NCI-H2107 (cell line): ENCODE measurements at regions not wholly inside any gene's neighbourhood (a gene's known extent, or its start where the extent isn't known, plus 50 kb on each side); places are given as distances from the start of the nearest gene placed in this dataset.

Source experiments
- DNase-seq: peaks from one replicate; lab custom pipeline; 2025; lab: John Stamatoyannopoulos, UW

- no peak for DNase-seq
Observed at GRCh38 chr13:105778196-105778595, 757.3 kb downstream of the EFNB2 start.

GRCh38 chr13:105774739-105775460, 760.6 kb downstream of the EFNB2 start:
- DNase-seq, result no peak

- no peak for DNase-seq
Observed at GRCh38 chr13:105773863-105774538, 761.5 kb downstream of the EFNB2 start.

DNA sequence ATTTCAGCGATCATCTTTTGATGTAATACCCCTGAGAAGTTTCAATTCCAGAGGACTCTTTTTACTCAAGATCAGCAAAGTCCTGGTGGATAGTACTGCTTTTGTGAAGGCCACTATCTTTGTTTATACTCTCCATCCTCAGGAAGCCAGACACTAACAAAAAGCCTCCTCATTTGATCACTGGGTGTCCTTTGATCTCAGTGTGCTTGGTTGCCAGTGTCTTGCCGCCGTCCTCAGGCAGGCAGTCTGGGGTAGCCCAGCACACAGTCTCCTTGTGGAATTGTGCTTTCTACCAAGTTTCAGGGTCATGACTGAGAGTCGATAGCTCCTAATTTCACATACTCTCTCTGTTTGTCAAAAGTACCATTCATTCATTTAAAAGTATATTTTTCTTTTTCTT, 762.2 kb downstream of the EFNB2 start:
- no peak for DNase-seq

- DNase-seq, result no peak
Observed at GRCh38 chr13:105764486-105764885, 771.0 kb downstream of the EFNB2 start.

GRCh38 chr13:105763851-105764250, 771.6 kb downstream of the EFNB2 start:
- no peak for DNase-seq

GRCh38 chr13:105762096-105762495, 773.4 kb downstream of the EFNB2 start:
- DNase-seq, result no peak

DNA sequence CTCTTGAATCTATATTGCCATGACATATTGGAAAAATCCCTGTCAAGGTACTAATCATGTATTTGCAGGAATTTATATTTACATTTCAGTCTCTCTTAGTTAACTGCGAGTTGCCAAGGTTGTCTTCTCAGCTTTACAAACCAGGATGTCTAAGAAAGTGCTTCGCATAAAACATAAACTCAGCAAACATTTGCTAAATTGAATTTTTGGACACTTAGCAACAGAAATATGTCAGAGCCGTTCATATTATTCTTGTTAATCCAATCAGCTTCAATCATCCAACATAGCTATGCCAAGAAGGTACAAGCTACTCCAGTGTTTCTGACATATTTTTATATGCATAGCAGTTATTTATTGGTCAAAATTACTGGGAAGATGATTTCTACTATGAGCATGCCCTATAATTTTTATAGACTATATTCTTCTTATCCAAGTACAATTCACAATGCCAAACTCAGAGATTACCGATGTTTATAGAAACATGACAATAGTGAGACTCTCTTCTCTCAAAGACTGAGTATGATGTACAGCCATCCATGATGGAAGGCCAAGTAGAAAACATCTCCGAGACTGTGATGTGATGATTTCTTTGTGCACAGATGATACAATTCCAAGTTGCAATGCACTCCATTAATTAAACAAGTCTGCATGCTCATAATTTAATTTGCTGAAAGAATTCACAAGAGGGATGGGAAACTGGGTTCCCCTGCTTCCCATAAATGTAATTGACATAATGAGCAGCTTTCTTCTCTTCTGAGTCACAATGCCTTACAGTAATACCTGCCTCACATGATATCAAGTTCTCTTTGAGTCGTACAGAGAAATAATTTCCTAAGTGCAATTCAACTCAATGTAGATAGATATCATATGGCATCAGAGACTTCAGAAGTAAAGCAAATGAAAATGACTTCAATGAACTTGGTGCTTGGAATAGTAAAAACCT, 776.3 kb downstream of the EFNB2 start:
- no peak for DNase-seq

DNA sequence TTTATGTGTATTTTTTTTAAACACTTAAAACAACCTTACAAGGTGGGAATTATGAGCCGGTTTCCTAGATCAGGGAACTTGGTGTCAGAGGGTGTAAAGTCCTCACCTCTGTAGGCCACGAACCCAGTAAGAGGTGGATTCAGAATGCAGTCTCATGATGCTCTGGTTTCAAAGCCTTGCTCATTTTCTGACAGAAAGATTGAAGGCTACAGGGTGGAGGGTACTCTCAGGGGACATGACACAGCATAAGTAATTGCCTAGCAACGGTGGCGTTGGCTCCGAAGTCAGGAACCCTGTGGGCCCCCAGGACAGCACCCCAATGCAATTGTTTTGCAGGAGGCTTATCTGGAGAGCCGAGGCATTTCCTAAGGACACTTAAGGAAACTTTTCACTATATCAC, 794.7 kb downstream of the EFNB2 start:
- DNase-seq, result no peak

DNA sequence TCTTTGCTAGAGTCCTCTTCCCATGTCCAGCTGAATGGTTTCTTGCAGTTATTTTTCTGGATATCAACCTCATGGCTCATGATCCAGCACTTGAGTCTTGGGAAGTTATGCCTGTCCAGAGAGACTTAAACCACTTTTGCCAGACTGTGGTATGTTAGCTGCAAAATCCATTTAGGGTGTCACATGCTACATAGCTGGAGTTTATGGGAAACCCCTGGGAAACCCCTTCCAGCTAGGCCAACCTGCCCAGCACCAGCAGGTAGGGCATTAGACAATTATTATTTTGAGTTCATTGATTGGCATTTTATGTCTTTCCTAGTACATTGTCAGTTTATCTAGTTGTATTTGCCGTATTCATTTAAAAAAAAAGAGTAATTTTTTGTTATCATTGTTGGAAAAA, 797.8 kb downstream of the EFNB2 start:
- DNase-seq, result no peak

DNA sequence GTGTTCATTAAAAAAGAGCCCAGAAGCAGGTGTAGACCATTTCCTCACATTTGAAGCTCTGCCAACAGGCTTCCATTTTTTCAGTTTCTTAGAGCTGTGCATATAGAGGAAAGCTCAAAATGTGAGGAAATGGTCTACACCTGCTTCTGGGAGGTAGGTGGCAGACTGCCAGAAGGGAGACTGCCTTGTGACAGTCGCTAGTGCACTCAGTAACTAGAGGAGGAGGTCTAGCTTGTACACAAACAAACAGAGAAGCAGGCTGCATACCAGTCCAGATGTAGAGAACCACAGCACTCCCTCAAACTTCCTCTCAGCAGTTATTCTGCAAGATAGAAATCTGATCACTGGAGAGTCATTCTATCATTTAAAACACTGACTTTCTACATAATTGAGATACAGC, 800.2 kb downstream of the EFNB2 start:
- no peak for DNase-seq

DNA sequence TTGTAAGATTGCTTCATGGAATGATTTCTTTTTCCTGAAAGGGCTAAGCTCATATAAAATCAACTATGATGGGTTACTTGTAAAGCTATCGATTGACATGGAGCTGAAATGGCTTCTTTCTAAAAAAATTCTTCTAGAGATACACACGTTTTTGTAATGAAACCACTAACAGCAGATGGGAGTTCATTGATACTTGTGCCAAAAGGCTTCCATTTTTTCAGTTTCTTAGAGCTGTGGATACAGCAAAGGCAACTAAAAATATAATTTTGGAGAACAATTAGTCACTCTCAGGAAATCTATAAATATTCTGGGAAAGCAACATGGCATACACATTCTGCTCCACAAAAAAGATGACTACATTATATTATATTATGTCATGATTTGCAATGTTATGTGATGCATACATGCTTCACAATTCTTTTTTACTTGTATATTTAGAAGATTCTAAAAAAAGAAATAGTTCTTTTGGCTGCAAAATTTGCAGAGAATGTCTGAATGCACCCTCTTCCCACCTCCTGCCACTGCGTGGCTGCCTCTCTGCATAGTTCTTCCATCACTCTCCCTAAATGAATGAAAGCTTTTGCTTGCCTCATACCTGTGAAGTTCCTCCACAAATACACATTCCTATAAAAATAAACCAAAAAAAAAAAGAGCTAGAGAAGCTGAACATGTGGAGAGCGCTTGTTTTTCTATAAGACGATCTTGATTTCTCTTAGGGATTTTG, 802.5 kb downstream of the EFNB2 start:
- no peak for DNase-seq

GRCh38 chr13:105725887-105726286, 809.6 kb downstream of the EFNB2 start:
- DNase-seq, result no peak

GRCh38 chr13:105721016-105721415, 814.4 kb downstream of the EFNB2 start:
- DNase-seq, result no peak

GRCh38 chr13:105719859-105720258, 815.6 kb downstream of the EFNB2 start:
- DNase-seq, result no peak

GRCh38 chr13:105709181-105709580, 826.3 kb downstream of the EFNB2 start:
- DNase-seq, result no peak

- no peak for DNase-seq
Observed at GRCh38 chr13:105703843-105704242, 831.6 kb downstream of the EFNB2 start.

DNA sequence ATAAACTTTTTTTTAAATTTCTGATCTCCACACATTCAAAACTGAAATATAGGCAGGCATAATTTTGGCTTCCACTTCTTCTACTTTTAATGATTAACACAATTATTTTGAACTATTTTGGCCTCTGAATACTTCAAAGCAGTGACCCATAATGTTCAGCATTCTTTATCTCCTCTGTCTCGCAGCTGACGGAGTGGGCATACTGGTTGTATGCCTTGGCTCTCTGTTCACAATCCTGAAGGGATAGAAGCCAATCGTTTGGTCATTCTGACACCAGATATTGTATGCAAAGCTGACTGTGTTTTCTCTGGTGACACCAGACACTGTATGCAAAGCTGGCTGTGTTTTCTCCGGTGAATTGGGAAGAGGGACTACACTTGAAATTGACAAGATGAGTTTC, 833.0 kb downstream of the EFNB2 start:
- DNase-seq, result no peak

GRCh38 chr13:105692769-105693168, 842.7 kb downstream of the EFNB2 start:
- no peak for DNase-seq

- no peak for DNase-seq
Observed at GRCh38 chr13:105684216-105684615, 851.2 kb downstream of the EFNB2 start.

DNA sequence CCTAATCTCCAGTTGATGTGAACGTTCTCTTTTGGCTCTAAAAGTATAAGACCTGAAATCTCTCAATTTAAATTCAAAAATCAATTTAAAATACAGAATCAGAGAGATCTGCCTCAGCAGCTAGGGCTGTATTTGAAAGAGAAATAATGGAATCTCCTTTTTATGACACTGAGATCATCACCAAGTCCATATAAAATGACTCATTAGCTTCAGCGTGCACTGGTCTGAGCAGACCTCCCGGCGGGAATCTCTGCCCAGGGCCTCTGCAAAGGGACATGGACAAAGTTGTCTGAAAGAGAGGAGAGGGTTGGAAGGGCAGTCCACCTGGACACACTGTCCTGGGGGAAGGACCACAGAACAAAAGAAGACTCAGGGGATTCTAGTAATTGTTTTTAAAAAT, 855.6 kb downstream of the EFNB2 start:
- DNase-seq, result no peak

- no peak for DNase-seq
Observed at GRCh38 chr13:105678072-105678471, 857.4 kb downstream of the EFNB2 start.
